Common myeloid progenitor, CD34-positive (primary cell): ENCODE measurements at regions not wholly inside any gene's neighbourhood (a gene's known extent, or its start where the extent isn't known, plus 50 kb on each side); places are given as distances from the start of the nearest gene placed in this dataset.
"Not testable (repeated sequence)": the region's sequence is repeated elsewhere in the genome, so short reads cannot be mapped to it uniquely, and the experiment has no call there.

Experiments used
- CTCF ChIA-PET: fragments of 350-600 bp; sonication (Branson Sonifier 250); formaldehyde crosslinking; loops from one replicate; lab custom pipeline; 2021; ENCODE audit warnings: antibody characterized with exemption; lab: Charles Lee
- POLR2A ChIA-PET: fragments of 350-600 bp; sonication (Branson Sonifier 250); formaldehyde crosslinking; loops from one replicate; lab custom pipeline; 2021; ENCODE audit warnings: antibody characterized with exemption; lab: Charles Lee
- DNase-seq, 3 donors: peaks; one replicate each; pipeline versions ENCODE4 v3.0.0 to v3.0.0-alpha.2; 2013
- H3K27ac ChIP-seq, 2 experiments: 1 replicate in 1 of 2; 2 replicates in 1 of 2; pipeline ENCODE4 v1.7.0; 2013; ENCODE audit warnings: inconsistent platforms in 2 of 2, low read length in 2 of 2, mild to moderate bottlenecking in 2 of 2, low read depth in 1 of 2, moderate library complexity in 1 of 2; ENCODE audit not compliant: severe bottlenecking in 2 of 2, insufficient read depth in 1 of 2, poor library complexity in 1 of 2
- H3K27me3 ChIP-seq, 5 experiments: replicated peaks in 2 of 5; 1 replicate in 3 of 5; 2 replicates in 2 of 5; pipeline versions ENCODE4 v1.6.1 to v1.7.0; 2013; ENCODE audit warnings: low read length in 4 of 5, mild to moderate bottlenecking in 2 of 5, moderate library complexity in 2 of 5, inconsistent platforms in 1 of 5; ENCODE audit not compliant: insufficient read depth in 5 of 5, control insufficient read depth in 4 of 5
- H3K36me3 ChIP-seq, 4 experiments: 1 replicate in 2 of 4; 2 replicates in 2 of 4; pipeline versions ENCODE4 v1.6.1 to v1.7.0; 2013; ENCODE audit warnings: low read length in 3 of 4, control low read depth in 1 of 4, mild to moderate bottlenecking in 1 of 4; ENCODE audit not compliant: control insufficient read depth in 4 of 4, insufficient read depth in 4 of 4
- H3K4me1 ChIP-seq, 4 experiments: 1 replicate in 3 of 4; 2 replicates in 1 of 4; pipeline versions ENCODE4 v1.6.1 to v1.7.1; 2013; ENCODE audit warnings: low read length in 3 of 4, mild to moderate bottlenecking in 3 of 4, control low read depth in 1 of 4, inconsistent platforms in 1 of 4, moderate library complexity in 1 of 4; ENCODE audit not compliant: control insufficient read depth in 4 of 4, insufficient read depth in 4 of 4; ENCODE audit errors: control extremely low read depth in 1 of 4
- H3K4me3 ChIP-seq, 7 experiments: 1 replicate in 4 of 7; 2 replicates in 3 of 7; pipeline versions ENCODE4 v1.5.1 to v1.7.0; 2013; ENCODE audit warnings: mild to moderate bottlenecking in 7 of 7, low read length in 6 of 7, moderate library complexity in 6 of 7, inconsistent platforms in 2 of 7, low read depth in 2 of 7, control low read depth in 1 of 7; ENCODE audit not compliant: insufficient read depth in 4 of 7, control insufficient read depth in 1 of 7; ENCODE audit errors: extremely low read depth in 1 of 7
- H3K9me3 ChIP-seq, 5 experiments: 1 replicate in 4 of 5; 2 replicates in 1 of 5; pipeline versions ENCODE4 v1.6.1 to v1.7.1; 2013; ENCODE audit warnings: low read length in 4 of 5, mild to moderate bottlenecking in 2 of 5, inconsistent platforms in 1 of 5, low read depth in 1 of 5, moderate library complexity in 1 of 5; ENCODE audit not compliant: control insufficient read depth in 4 of 5, insufficient read depth in 2 of 5; ENCODE audit errors: control extremely low read depth in 1 of 5
- WGBS: methylation state at CpG from one replicate; pipeline ENCODE4 v1.1.5; 2013; ENCODE audit not compliant: insufficient coverage; 5-methylcytosine and 5-hydroxymethylcytosine counted together

GRCh38 chr9:129412176-129412813, 208.6 kb downstream of the C9orf50 start:
- DNase-seq, H3K27me3 ChIP-seq, H3K9me3 ChIP-seq, CTCF ChIA-PET, H3K36me3 ChIP-seq: not testable (repeated sequence)
- Histone ChIP-seq H3K4me1 (peaks cover 0 to 51% (median 35%) of the 10 kb centered on the region in 4 experiments), H3K4me3 (peak overlapping the region in 1 of 7 experiments; percentile 3), H3K27ac (peak overlapping the region; percentile 96 to 98)
- POLR2A ChIA-PET = interaction anchor here (1.2 kb wide), 2 partner anchors 30 to 74 kb away, joined by 4 to 5 read pairs; no protein-coding TSS in a partner anchor
- 97% methylated on average over 6 of the region's 11 CpGs for WGBS

GRCh38 chr9:129411501-129412175, 209.3 kb downstream of the C9orf50 start:
- POLR2A ChIA-PET = interaction anchor here (1.2 kb wide), 1 partner anchor 73 kb away, joined by 4 read pairs; no protein-coding TSS in a partner anchor
- DNase-seq = no peak
- 100% methylated on average over 5 of the region's 19 CpGs for WGBS
- H3K27ac ChIP-seq = peak overlapping the region in 1 of 2 experiments; percentile 58
- CTCF ChIA-PET = no interaction called here
- H3K4me1 ChIP-seq = peaks cover 0 to 45% (median 34%) of the 10 kb centered on the region in 4 experiments
- no peaks in the 10 kb centered on the region for H3K9me3 ChIP-seq
- H3K36me3 ChIP-seq = no peaks in the 10 kb centered on the region
- H3K27me3 ChIP-seq = no peaks in the 10 kb centered on the region
- H3K4me3 ChIP-seq = no peak overlapping the region

- peaks cover 0 to 36% (median 28%) of the 10 kb centered on the region in 4 experiments for H3K4me1 ChIP-seq
- ChIA-PET CTCF (no interaction called here), POLR2A (no interaction called here)
- no peak overlapping the region for H3K4me3 ChIP-seq
- no peak overlapping the region for H3K27ac ChIP-seq
- no peak for DNase-seq
- H3K36me3 ChIP-seq = no peaks in the 10 kb centered on the region
- no peaks in the 10 kb centered on the region for H3K27me3 ChIP-seq
- 100% methylated on average over 1 of the region's 4 CpGs for WGBS
- no peaks in the 10 kb centered on the region for H3K9me3 ChIP-seq
These were observed 210.7 kb downstream of the C9orf50 start for GRCh38 chr9:129410226-129410625.

- Histone ChIP-seq H3K27ac (no peak overlapping the region), H3K4me3 (no peak overlapping the region), H3K36me3 (no peaks in the 10 kb centered on the region), H3K9me3 (no peaks in the 10 kb centered on the region), H3K4me1 (peaks cover 0 to 23% (median 17%) of the 10 kb centered on the region in 4 experiments), H3K27me3 (no peaks in the 10 kb centered on the region)
- CTCF ChIA-PET = interaction anchor here (0.6 to 1.1 kb wide), 2 partner anchors 17 to 73 kb away, joined by 3 read pairs; no protein-coding TSS in a partner anchor
- no peak for DNase-seq
- 84% methylated on average over 16 of the region's 17 CpGs for WGBS
- POLR2A ChIA-PET = no interaction called here
These were observed 212.2 kb downstream of the C9orf50 start for GRCh38 chr9:129408535-129409215.

- no peaks in the 10 kb centered on the region for H3K27me3 ChIP-seq
- no peak overlapping the region for H3K4me3 ChIP-seq
- no peaks in the 10 kb centered on the region for H3K9me3 ChIP-seq
- DNase-seq = no peak
- H3K36me3 ChIP-seq = no peaks in the 10 kb centered on the region
- H3K4me1 ChIP-seq = peaks cover 0 to 23% (median 17%) of the 10 kb centered on the region in 4 experiments
- POLR2A ChIA-PET = no interaction called here
- CTCF ChIA-PET = no interaction called here
- WGBS = 100% methylated on average over 4 of the region's 5 CpGs
- no peak overlapping the region for H3K27ac ChIP-seq
These were observed 212.9 kb downstream of the C9orf50 start for GRCh38 chr9:129407905-129408452.

- Histone ChIP-seq H3K4me1 (peaks cover 0 to 23% (median 15%) of the 10 kb centered on the region in 4 experiments), H3K27me3 (no peaks in the 10 kb centered on the region), H3K36me3 (no peaks in the 10 kb centered on the region), H3K27ac (no peak overlapping the region), H3K9me3 (no peaks in the 10 kb centered on the region), H3K4me3 (no peak overlapping the region)
- ChIA-PET CTCF (no interaction called here), POLR2A (no interaction called here)
- WGBS = 90% methylated on average over 23 of the region's 25 CpGs
- DNase-seq = no peak
These were observed 214.3 kb downstream of the C9orf50 start for GRCh38 chr9:129406278-129407225.
